ENCODE measurements at regions not wholly inside any gene's neighbourhood (a gene's known extent, or its start where the extent isn't known, plus 50 kb on each side); places are given as distances from the start of the nearest gene placed in this dataset.

GRCh38 chr7:155209478-155210319 is 88.0 kb upstream of the INSIG1 start:
- TF ChIP-seq EZH2 (IDR thresholded peaks at IDR 0.05; ENCODE audit: borderline replicate concordance) = no peak
- TF ChIP-seq, protein P1, sequence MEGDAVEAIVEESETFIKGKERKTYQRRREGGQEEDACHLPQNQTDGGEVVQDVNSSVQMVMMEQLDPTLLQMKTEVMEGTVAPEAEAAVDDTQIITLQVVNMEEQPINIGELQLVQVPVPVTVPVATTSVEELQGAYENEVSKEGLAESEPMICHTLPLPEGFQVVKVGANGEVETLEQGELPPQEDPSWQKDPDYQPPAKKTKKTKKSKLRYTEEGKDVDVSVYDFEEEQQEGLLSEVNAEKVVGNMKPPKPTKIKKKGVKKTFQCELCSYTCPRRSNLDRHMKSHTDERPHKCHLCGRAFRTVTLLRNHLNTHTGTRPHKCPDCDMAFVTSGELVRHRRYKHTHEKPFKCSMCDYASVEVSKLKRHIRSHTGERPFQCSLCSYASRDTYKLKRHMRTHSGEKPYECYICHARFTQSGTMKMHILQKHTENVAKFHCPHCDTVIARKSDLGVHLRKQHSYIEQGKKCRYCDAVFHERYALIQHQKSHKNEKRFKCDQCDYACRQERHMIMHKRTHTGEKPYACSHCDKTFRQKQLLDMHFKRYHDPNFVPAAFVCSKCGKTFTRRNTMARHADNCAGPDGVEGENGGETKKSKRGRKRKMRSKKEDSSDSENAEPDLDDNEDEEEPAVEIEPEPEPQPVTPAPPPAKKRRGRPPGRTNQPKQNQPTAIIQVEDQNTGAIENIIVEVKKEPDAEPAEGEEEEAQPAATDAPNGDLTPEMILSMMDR (IDR thresholded peaks at IDR 0.05; ENCODE audit: poor library complexity) = no peak

All from hepatocyte (in vitro differentiated cells).